Stimulated activated CD8-positive, alpha-beta memory T cell treated with anti-CD3 and anti-CD28 coated beads, Interleukin-15, amount 100 ng/mL, for 1 hour (primary cell): ENCODE measurements at regions not wholly inside any gene's neighbourhood (a gene's known extent, or its start where the extent isn't known, plus 50 kb on each side); places are given as distances from the start of the nearest gene placed in this dataset.
"Not testable (repeated sequence)": the region's sequence is repeated elsewhere in the genome, so short reads cannot be mapped to it uniquely, and the experiment has no call there.

ENCODE experiments used
- DNase-seq: peaks from one replicate; pipeline ENCODE4 v3.0.0-alpha.2; 2020; ENCODE audit warnings: low read depth

DNA sequence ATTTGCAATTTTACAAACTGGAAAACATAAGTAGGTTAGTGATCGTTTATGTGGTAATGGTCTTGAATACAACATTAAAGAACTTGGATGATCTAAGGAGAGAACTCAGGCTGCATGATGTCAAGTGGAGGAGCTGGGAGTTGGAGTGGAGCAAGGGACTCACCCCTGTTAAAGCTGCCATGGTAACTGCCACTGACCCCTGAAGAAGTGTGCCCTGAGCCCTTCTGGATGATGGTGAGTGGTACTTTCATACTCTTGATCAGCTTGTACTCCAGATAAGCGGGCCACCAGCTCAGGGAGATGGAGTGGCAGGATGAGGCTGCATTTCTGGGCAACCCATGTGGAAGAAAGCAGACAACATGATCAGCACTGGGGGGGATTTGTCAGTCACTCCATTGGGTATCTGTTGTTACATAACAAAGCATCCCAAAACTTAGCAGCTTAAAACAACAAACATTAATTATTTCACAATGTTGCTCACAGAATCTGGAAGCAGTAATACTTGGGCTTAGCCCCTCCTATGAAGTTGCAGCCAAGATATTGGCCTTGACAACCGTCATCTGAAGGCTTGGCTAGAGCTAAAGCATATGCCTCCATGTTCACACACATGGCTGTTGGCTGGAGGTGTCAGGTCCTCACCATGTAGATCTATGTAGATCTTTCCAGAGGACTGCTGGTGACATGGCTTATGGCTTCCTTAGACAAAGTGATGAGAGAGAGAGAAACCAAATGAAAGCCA lies 213.8 kb downstream of the DUSP10 start:
- no peak for DNase-seq

GRCh38 chr1:221530159-221530558 lies 211.7 kb downstream of the DUSP10 start:
- DNase-seq = not testable (repeated sequence)

- no peak for DNase-seq
Observed at GRCh38 chr1:221530791-221531190, 211.1 kb downstream of the DUSP10 start.

DNA sequence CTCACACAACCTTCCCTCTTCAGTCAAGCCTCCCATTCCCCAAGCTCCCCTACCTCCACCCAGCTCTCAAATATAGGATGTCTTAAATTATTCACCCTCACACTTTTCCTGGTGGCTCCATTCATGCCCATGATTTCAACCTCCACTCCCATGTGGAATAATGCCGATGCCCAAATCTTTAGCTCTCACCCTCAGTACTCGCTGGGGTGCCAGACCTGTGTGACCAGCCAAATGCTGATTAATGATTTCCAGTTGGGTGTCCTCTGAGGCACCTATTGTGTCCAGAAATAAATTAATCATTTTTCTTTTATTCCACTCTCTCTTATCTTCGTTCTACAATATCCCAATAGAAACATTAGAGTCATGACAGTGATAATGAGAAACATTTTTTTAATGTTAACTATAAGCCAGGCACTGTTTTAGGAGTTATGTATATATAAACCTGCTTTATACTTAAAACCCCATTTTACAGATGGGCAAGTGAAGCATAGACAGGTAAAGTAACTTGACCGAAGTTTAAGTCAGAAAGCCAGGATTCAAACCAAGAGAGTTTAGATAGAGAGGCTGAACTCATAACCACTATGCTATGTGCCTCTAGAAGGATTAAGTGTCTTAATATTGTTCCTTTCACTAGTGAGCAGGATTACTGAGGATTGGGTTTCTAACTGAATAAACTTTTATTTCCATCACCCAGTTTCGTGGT lies 209.7 kb downstream of the DUSP10 start:
- no peak for DNase-seq

- DNase-seq = no peak
Observed at GRCh38 chr1:221541296-221541695, 200.6 kb downstream of the DUSP10 start.

GRCh38 chr1:221543529-221544120 lies 198.3 kb downstream of the DUSP10 start:
- DNase-seq = no peak

DNA sequence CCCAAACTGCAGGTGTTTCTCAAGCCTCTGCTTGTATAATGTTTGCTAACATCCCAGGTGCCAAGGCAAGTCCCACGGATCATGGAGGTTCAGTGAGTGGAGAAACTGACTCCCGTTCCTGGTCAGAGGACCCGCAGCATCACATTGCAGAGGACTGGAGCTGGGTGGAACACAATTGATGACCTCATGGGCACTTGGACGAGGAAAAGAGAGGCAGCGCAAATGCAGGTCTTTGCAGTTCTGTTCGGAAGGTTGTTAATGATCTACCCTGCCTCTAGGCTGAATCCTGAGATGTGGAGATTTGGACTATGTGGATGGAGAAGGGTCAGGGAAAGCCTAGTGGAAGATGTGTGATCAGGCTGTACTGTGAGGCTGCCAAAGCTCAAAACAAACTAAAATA lies 192.9 kb downstream of the DUSP10 start:
- no peak for DNase-seq

- DNase-seq = no peak
Observed at GRCh38 chr1:221549815-221550214, 192.1 kb downstream of the DUSP10 start.

GRCh38 chr1:221552792-221553191 lies 189.1 kb downstream of the DUSP10 start:
- DNase-seq = not testable (repeated sequence)

- DNase-seq = no peak
Observed at GRCh38 chr1:221555689-221556433, 186.0 kb downstream of the DUSP10 start.

- no peak for DNase-seq
Observed at GRCh38 chr1:221556435-221556834, 185.5 kb downstream of the DUSP10 start.

GRCh38 chr1:221557013-221557412 lies 184.9 kb downstream of the DUSP10 start:
- DNase-seq = no peak

- no peak for DNase-seq
Observed at GRCh38 chr1:221558396-221558795, 183.5 kb downstream of the DUSP10 start.

DNA sequence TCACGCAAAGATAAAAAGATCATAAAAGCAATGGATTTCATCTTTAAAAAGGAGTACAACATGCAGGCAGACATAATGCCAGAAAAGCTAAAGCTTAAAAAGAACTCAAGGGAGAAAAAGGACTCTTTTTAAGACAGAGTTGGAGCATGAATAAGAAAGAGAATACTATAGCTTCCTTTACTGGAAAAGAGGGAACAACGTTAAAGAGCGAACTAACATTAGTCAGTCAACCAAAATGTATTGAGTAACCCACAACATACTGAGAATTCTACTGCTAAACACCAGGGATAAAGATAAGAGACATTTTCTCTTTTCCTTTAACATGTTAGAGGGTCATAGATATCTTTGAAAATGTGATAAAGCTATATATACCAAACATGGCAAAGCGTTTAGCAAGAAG lies 182.0 kb downstream of the DUSP10 start:
- no peak for DNase-seq

DNA sequence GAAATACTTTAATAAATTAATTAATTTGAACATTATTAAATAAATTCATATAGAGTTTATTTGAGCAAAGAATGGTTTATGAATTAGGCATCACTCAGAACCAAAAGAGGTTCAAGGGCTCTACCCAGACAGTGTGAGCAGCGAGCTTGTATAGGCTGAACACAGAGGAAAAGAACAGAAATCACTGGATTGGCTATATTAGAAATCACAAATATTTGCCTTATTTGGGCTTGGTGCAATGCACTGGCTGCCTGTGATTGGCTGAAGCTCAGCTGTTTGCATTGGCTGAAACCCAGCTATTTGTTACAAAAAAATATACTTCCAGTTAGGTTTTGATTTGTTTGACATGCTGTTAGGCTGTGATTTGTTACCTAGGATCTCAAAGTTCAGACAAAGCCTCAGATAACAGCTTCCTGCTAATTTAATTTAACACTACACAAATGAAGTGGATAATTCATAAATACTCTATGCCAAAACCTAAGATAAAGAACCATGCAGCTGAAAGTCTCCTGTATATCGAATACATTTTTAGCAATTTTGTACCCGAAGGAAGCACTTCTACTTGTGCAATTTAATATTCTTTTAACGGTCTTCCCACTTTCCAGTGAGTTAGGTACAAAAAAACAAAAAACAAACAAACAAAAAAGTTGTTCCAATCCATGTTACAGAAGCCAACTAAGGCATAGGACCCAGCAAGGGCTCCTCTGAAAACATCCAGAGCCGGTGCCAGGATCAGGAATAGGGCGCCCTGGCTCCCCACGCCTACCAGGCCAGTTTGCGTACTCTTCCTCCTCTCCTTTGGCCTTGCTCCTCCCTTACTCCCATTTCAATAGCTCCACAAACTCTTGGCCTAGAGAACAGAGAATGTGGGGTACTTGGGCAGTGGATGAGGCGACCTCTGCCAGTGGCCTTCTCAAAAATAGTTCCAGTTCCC lies 179.1 kb downstream of the DUSP10 start:
- DNase-seq = no peak

- DNase-seq = no peak
Observed at GRCh38 chr1:221563476-221563921, 178.4 kb downstream of the DUSP10 start.

DNA sequence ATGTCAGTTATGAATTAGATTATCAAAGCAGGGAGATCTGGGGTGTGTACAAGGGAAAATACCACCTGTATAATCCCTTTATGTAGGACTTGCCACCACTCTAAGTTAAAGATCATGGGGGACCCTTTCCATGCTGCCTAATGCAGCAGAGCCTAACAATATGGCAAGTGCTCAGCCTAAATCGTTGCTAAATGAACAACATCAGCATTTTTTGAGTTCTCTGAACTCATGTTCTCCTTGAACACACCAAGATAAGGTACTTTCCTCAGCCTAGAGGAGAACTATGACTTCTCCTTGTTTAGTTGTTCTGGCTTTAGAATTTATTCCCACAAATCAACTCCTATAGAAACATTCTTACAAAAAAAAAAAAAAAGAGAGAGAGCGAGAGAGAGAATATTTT lies 177.0 kb downstream of the DUSP10 start:
- no peak for DNase-seq

GRCh38 chr1:221565711-221566110 lies 176.2 kb downstream of the DUSP10 start:
- no peak for DNase-seq

- no peak for DNase-seq
Observed at GRCh38 chr1:221567859-221568507, 173.9 kb downstream of the DUSP10 start.

- no peak for DNase-seq
Observed at GRCh38 chr1:221573756-221574155, 168.1 kb downstream of the DUSP10 start.

- no peak for DNase-seq
Observed at GRCh38 chr1:221574529-221574928, 167.4 kb downstream of the DUSP10 start.
